ENCODE measurements at regions not wholly inside any gene's neighbourhood (a gene's known extent, or its start where the extent isn't known, plus 50 kb on each side); places are given as distances from the start of the nearest gene placed in this dataset.

GRCh38 chr7:16070806-16071205, 350.5 kb downstream of the CRPPA start:
- no peak for TF ChIP-seq CTCF (IDR thresholded peaks at IDR 0.05; ENCODE audit: insufficient read depth, low read depth, low read length)
- no peaks in the 10 kb centered on the region for H3K36me3 ChIP-seq (ENCODE audit: control insufficient read depth, insufficient read depth, low read length)
- H3K27me3 ChIP-seq (ENCODE audit: control insufficient read depth, insufficient read depth, low read length) = no peaks in the 10 kb centered on the region
- POLR2A ChIA-PET = no interaction called here
- DNase-seq (ENCODE audit: low read depth) = no peak
- no peak overlapping the region for H3K4me3 ChIP-seq (ENCODE audit: low read depth, low read length)
- CTCF ChIA-PET = interaction anchor here (1.5 to 1.6 kb wide), 2 partner anchors 747 to 768 kb away, joined by 3 to 6 read pairs; no protein-coding TSS in a partner anchor

- no peak for DNase-seq (ENCODE audit: low read depth)
- no peak overlapping the region for H3K4me3 ChIP-seq (ENCODE audit: low read depth, low read length)
- CTCF ChIA-PET = no interaction called here
- no peak for TF ChIP-seq CTCF (IDR thresholded peaks at IDR 0.05; ENCODE audit: insufficient read depth, low read depth, low read length)
- H3K36me3 ChIP-seq (ENCODE audit: control insufficient read depth, insufficient read depth, low read length) = no peaks in the 10 kb centered on the region
- no peaks in the 10 kb centered on the region for H3K27me3 ChIP-seq (ENCODE audit: control insufficient read depth, insufficient read depth, low read length)
- POLR2A ChIA-PET = no interaction called here
Measured at GRCh38 chr7:16069998-16070397, 351.3 kb downstream of the CRPPA start.

- ChIA-PET POLR2A (no interaction called here), CTCF (interaction anchor here (0.5 to 1.6 kb wide), 2 partner anchors 339 to 848 kb away, joined by 3 to 5 read pairs; no protein-coding TSS in a partner anchor)
- no peaks in the 10 kb centered on the region for H3K27me3 ChIP-seq (ENCODE audit: control insufficient read depth, insufficient read depth, low read length)
- H3K36me3 ChIP-seq (ENCODE audit: control insufficient read depth, insufficient read depth, low read length) = no peaks in the 10 kb centered on the region
- no peak for DNase-seq (ENCODE audit: low read depth)
- H3K4me3 ChIP-seq (ENCODE audit: low read depth, low read length) = no peak overlapping the region
- TF ChIP-seq CTCF (IDR thresholded peaks at IDR 0.05; ENCODE audit: insufficient read depth, low read depth, low read length) = no peak
Measured at GRCh38 chr7:16068183-16068582, 353.2 kb downstream of the CRPPA start.

GRCh38 chr7:16067711-16068110, 353.6 kb downstream of the CRPPA start:
- Histone ChIP-seq H3K36me3 (ENCODE audit: control insufficient read depth, insufficient read depth, low read length) (no peaks in the 10 kb centered on the region), H3K4me3 (ENCODE audit: low read depth, low read length) (no peak overlapping the region), H3K27me3 (ENCODE audit: control insufficient read depth, insufficient read depth, low read length) (no peaks in the 10 kb centered on the region)
- no peak for TF ChIP-seq CTCF (IDR thresholded peaks at IDR 0.05; ENCODE audit: insufficient read depth, low read depth, low read length)
- CTCF ChIA-PET = interaction anchor here (0.5 to 1.6 kb wide), 4 partner anchors 289 to 848 kb away, joined by 3 to 5 read pairs (median 3); no protein-coding TSS in a partner anchor
- POLR2A ChIA-PET = interaction anchor here (0.7 kb wide), 1 partner anchor 724 kb away, joined by 5 read pairs; no protein-coding TSS in a partner anchor
- no peak for DNase-seq (ENCODE audit: low read depth)

GRCh38 chr7:16066805-16067459, 354.4 kb downstream of the CRPPA start:
- POLR2A ChIA-PET = interaction anchor here (0.7 kb wide), 1 partner anchor 723 kb away, joined by 5 read pairs; no protein-coding TSS in a partner anchor
- Histone ChIP-seq H3K4me3 (ENCODE audit: low read depth, low read length) (no peak overlapping the region), H3K36me3 (ENCODE audit: control insufficient read depth, insufficient read depth, low read length) (no peaks in the 10 kb centered on the region), H3K27me3 (ENCODE audit: control insufficient read depth, insufficient read depth, low read length) (no peaks in the 10 kb centered on the region)
- TF ChIP-seq CTCF (IDR thresholded peaks at IDR 0.05; ENCODE audit: insufficient read depth, low read depth, low read length) = no peak
- no peak for DNase-seq (ENCODE audit: low read depth)
- CTCF ChIA-PET = interaction anchor here (0.6 to 1.6 kb wide), 5 partner anchors 11 to 739 kb away, joined by 3 to 5 read pairs (median 3); no protein-coding TSS in a partner anchor
